NCI-H460 (cell line): ENCODE measurements at regions not wholly inside any gene's neighbourhood (a gene's known extent, or its start where the extent isn't known, plus 50 kb on each side); places are given as distances from the start of the nearest gene placed in this dataset.
"Not testable (repeated sequence)": the region's sequence is repeated elsewhere in the genome, so short reads cannot be mapped to it uniquely, and the experiment has no call there.

Experiments used
- DNase-seq: peaks from one replicate; pipeline ENCODE4 v3.0.0-alpha.2; 2016; ENCODE audit warnings: low read depth; ENCODE audit errors: extremely low read depth

- DNase-seq = no peak
Observed at GRCh38 chr15:87682527-87682926, 574.0 kb downstream of the NTRK3 start.

GRCh38 chr15:87681104-87681503, 575.4 kb downstream of the NTRK3 start:
- no peak for DNase-seq

GRCh38 chr15:87680208-87680607, 576.3 kb downstream of the NTRK3 start:
- no peak for DNase-seq

GRCh38 chr15:87675271-87675670, 581.3 kb downstream of the NTRK3 start:
- no peak for DNase-seq

- DNase-seq = peak; percentile 9
Observed at GRCh38 chr15:87672309-87673288, 583.9 kb downstream of the NTRK3 start.

GRCh38 chr15:87671289-87671688, 585.2 kb downstream of the NTRK3 start:
- DNase-seq = no peak

GRCh38 chr15:87669846-87670245, 586.7 kb downstream of the NTRK3 start:
- no peak for DNase-seq

GRCh38 chr15:87668768-87669564, 587.6 kb downstream of the NTRK3 start:
- DNase-seq = not testable (repeated sequence)

- DNase-seq = no peak
Observed at GRCh38 chr15:87667643-87668042, 588.9 kb downstream of the NTRK3 start.

GRCh38 chr15:87662575-87662974, 594.0 kb downstream of the NTRK3 start:
- no peak for DNase-seq

GRCh38 chr15:87661454-87662355, 594.8 kb downstream of the NTRK3 start:
- no peak for DNase-seq

- DNase-seq = no peak
Observed at GRCh38 chr15:87660251-87661129, 596.0 kb downstream of the NTRK3 start.

GRCh38 chr15:87656372-87656771, 600.2 kb downstream of the NTRK3 start:
- DNase-seq = no peak

- DNase-seq = no peak
Observed at GRCh38 chr15:87653646-87654045, 602.9 kb downstream of the NTRK3 start.

GRCh38 chr15:87649175-87649574, 607.4 kb downstream of the NTRK3 start:
- DNase-seq = no peak

- DNase-seq = no peak
Observed at GRCh38 chr15:87648278-87648677, 608.3 kb downstream of the NTRK3 start.

- DNase-seq = no peak
Observed at GRCh38 chr15:87645723-87646122, 610.8 kb downstream of the NTRK3 start.

GRCh38 chr15:87642997-87643396, 613.5 kb downstream of the NTRK3 start:
- not testable (repeated sequence) for DNase-seq

GRCh38 chr15:87639305-87640011, 617.1 kb downstream of the NTRK3 start:
- no peak for DNase-seq
